Loucy (cell line): ENCODE measurements at regions not wholly inside any gene's neighbourhood (a gene's known extent, or its start where the extent isn't known, plus 50 kb on each side); places are given as distances from the start of the nearest gene placed in this dataset.

Experiments used
- H2AFZ ChIP-seq: fragments of 200-600 bp; sonication (generic); 2 replicates; pipeline ENCODE4 v1.6.0; 2016; ENCODE audit warnings: antibody characterized with exemption, mild to moderate bottlenecking, low read length, moderate library complexity
- H3F3A ChIP-seq: fragments of 200-600 bp; 2 replicates; pipeline ENCODE4 v1.6.0; 2016; ENCODE audit warnings: antibody characterized with exemption, low read depth, mild to moderate bottlenecking
- H3K27me3 ChIP-seq: fragments of 200-600 bp; sonication (generic); 2 replicates; pipeline ENCODE4 v1.6.1; 2014; ENCODE audit warnings: low read length, mild to moderate bottlenecking; ENCODE audit not compliant: insufficient read depth, poor library complexity, severe bottlenecking
- H3K36me3 ChIP-seq: fragments of 200-600 bp; sonication (generic); 2 replicates; pipeline ENCODE4 v1.6.1; 2016; ENCODE audit warnings: low read length; ENCODE audit not compliant: insufficient read depth
- H3K4me1 ChIP-seq: fragments of 200-600 bp; sonication (generic); 2 replicates; pipeline ENCODE4 v1.5.1; 2014; ENCODE audit warnings: low read length, mild to moderate bottlenecking; ENCODE audit not compliant: insufficient read depth, poor library complexity, severe bottlenecking
- H3K4me2 ChIP-seq: fragments of 200-600 bp; sonication (generic); 2 replicates; pipeline ENCODE4 v1.6.0; 2014; ENCODE audit warnings: antibody characterized with exemption, low read length, low read depth, mild to moderate bottlenecking; ENCODE audit not compliant: poor library complexity, severe bottlenecking
- H3K4me3 ChIP-seq: fragments of 200-600 bp; sonication (generic); 2 replicates; pipeline ENCODE4 v1.5.1; 2014; ENCODE audit warnings: low read length, mild to moderate bottlenecking, mixed read lengths; ENCODE audit not compliant: poor library complexity, severe bottlenecking
- H3K79me2 ChIP-seq: fragments of 200-600 bp; sonication (generic); 2 replicates; pipeline ENCODE4 v1.6.1; 2014; ENCODE audit warnings: low read length; ENCODE audit not compliant: insufficient read depth
- H3K9ac ChIP-seq: fragments of 200-600 bp; sonication (generic); 2 replicates; pipeline ENCODE4 v1.6.0; 2014; ENCODE audit warnings: mild to moderate bottlenecking, low read depth, low read length, moderate library complexity; ENCODE audit not compliant: poor library complexity, severe bottlenecking
- H3K9me2 ChIP-seq: fragments of 200-600 bp; sonication (generic); replicated peaks from 2 replicates; pipeline ENCODE4 v1.6.1; 2016; ENCODE audit warnings: low read depth, low read length, mixed read lengths
- H3K9me3 ChIP-seq: fragments of 200-600 bp; sonication (generic); 2 replicates; pipeline ENCODE4 v1.6.1; 2014; ENCODE audit warnings: mild to moderate bottlenecking, antibody characterized with exemption, low read length, low read depth; ENCODE audit not compliant: insufficient read depth
- H4K20me1 ChIP-seq: fragments of 200-600 bp; sonication (generic); 2 replicates; pipeline ENCODE4 v1.6.0; 2014; ENCODE audit warnings: antibody characterized with exemption, low read length, mild to moderate bottlenecking; ENCODE audit not compliant: insufficient read depth, poor library complexity, severe bottlenecking
- EZH2phosphoT487 ChIP-seq: fragments of 200-600 bp; IDR thresholded peaks from 2 replicates; pipeline ENCODE4 v1.6.1; 2018; ENCODE audit warnings: antibody characterized with exemption, mild to moderate bottlenecking, moderate library complexity, borderline replicate concordance
- TF ChIP-seq, protein P1 (sequence below): fragments of 200-600 bp; sonication (generic); conservative IDR thresholded peaks from 2 replicates; pipeline ENCODE4 v1.5.1; 2014; ENCODE audit warnings: mild to moderate bottlenecking, antibody characterized with exemption, low read length

DNA sequence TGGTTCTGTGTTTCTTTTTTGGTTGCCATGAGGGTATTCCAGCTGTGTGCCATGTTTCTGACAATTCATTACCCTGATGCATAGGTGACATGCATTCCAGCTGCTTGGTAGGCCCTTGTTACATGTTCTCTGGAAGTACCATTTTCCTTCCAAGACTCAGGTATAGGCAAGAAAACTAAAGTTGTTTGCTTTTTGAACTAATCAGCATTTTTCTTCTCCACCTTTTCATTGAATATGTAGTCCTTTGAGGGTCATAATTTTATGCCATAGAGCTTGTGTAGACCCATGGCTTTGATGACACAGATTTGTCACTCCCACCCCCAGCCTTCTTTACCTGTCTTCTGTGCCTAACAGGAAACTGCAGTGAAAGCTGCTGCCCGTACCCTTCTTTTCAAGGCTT, 339.2 kb downstream of the MED10 start:
- Histone ChIP-seq H3K9me3 (no peaks in the 10 kb centered on the region), H3K79me2 (no peaks in the 10 kb centered on the region), H3K4me1 (no peaks in the 10 kb centered on the region), H4K20me1 (no peaks in the 10 kb centered on the region), H2AFZ (no peak overlapping the region), H3K4me3 (no peak overlapping the region), H3K27me3 (no peaks in the 10 kb centered on the region), H3K9ac (no peak overlapping the region), H3K36me3 (no peaks in the 10 kb centered on the region), H3K4me2 (no peak overlapping the region), H3F3A (no peaks in the 10 kb centered on the region), H3K9me2 (no peaks in the 10 kb centered on the region)
- TF ChIP-seq EZH2phosphoT487: no peak
- TF ChIP-seq, protein P1, sequence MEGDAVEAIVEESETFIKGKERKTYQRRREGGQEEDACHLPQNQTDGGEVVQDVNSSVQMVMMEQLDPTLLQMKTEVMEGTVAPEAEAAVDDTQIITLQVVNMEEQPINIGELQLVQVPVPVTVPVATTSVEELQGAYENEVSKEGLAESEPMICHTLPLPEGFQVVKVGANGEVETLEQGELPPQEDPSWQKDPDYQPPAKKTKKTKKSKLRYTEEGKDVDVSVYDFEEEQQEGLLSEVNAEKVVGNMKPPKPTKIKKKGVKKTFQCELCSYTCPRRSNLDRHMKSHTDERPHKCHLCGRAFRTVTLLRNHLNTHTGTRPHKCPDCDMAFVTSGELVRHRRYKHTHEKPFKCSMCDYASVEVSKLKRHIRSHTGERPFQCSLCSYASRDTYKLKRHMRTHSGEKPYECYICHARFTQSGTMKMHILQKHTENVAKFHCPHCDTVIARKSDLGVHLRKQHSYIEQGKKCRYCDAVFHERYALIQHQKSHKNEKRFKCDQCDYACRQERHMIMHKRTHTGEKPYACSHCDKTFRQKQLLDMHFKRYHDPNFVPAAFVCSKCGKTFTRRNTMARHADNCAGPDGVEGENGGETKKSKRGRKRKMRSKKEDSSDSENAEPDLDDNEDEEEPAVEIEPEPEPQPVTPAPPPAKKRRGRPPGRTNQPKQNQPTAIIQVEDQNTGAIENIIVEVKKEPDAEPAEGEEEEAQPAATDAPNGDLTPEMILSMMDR: no peak

DNA sequence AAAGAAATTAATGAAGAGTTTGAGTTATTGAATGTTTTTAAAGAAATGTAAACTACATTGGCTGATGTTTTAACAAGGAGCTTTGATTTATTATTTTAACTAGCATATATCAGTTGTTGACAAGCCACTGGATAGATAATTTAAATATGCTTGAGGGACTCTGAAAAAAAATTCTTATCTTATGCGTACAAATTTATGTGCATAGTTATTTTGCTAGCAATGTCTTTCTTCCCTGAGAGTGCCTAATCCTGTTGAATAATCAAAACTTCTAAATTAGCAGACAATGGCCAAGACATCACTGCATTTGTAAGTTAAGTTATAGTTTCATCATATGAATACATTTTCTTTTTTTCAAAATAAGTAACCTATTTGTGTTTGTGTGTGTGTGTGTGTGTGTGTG, 342.3 kb downstream of the MED10 start:
- H3K36me3 ChIP-seq: no peaks in the 10 kb centered on the region

DNA sequence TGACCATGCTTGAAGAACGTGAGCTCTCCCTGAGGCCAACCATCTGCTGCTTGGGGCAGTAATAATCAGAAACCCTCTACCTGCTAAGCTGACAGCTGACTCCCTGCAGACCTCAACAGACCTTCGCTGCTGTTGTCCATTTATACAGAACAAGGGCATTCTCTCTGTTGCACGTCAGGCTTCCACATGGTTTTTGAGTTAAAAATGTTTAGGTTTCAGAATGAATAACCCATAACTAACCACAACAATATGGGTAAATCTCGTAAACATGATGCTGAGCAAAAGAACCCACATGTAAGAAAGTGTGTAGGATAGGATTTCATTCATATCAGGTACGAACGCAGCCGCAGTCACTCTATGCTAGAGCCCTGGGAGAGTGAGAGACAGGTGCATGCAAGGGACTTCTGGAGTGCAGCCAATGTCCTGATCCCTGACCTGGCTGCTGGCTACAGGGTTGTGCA, 348.5 kb downstream of the MED10 start:
- H3K9me3 ChIP-seq: no peaks in the 10 kb centered on the region
- TF ChIP-seq, protein P1: no peak
- TF ChIP-seq EZH2phosphoT487: no peak
- H3K79me2 ChIP-seq: no peaks in the 10 kb centered on the region
- H3F3A ChIP-seq: no peaks in the 10 kb centered on the region
- H3K4me3 ChIP-seq: no peak overlapping the region
- no peak overlapping the region for H3K4me2 ChIP-seq
- no peaks in the 10 kb centered on the region for H3K9me2 ChIP-seq
- H3K27me3 ChIP-seq: no peaks in the 10 kb centered on the region
- no peak overlapping the region for H3K9ac ChIP-seq
- H3K4me1 ChIP-seq: no peaks in the 10 kb centered on the region
- no peak overlapping the region for H2AFZ ChIP-seq
- H4K20me1 ChIP-seq: no peaks in the 10 kb centered on the region
- H3K36me3 ChIP-seq: no peaks in the 10 kb centered on the region

More for the DNA sequence above, 342.3 kb downstream of the MED10 start:
- Histone ChIP-seq H4K20me1 (no peaks in the 10 kb centered on the region), H3K79me2 (no peaks in the 10 kb centered on the region), H3K9ac (no peak overlapping the region), H3K4me2 (no peak overlapping the region), H2AFZ (no peak overlapping the region), H3K4me1 (no peaks in the 10 kb centered on the region), H3K27me3 (no peaks in the 10 kb centered on the region), H3K9me2 (no peaks in the 10 kb centered on the region), H3K4me3 (no peak overlapping the region), H3F3A (no peaks in the 10 kb centered on the region), H3K9me3 (no peaks in the 10 kb centered on the region)
- no peak for TF ChIP-seq EZH2phosphoT487

DNA sequence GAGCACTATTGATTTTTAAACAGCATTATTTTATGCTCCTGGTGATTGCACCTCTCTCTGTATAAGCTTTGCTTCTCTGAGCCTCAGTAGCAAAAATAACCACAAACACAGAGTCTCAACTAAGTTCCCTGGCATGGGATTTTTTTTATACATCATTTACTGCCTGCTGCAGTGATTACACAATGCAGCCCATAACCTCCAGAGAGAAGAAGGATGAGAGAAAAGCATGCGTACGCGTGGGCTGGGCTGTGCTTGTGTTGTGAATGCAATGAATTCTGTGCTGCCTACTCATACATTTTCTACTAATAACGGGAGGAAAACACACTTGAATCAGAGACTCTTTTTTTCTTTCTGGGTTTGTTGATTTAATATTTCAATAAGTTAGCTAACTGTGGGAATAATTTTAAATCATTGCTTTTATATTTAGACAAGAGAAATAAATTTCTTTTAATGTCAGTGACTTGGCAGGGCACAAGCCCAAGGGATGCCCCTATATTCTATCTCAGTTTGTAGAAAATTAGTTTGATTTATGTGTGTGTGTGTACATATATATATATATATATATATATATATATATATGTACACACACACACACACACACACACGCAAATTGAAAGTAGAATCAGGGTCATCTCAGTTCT, 351.5 kb downstream of the MED10 start:
- Histone ChIP-seq H3K27me3 (no peaks in the 10 kb centered on the region), H4K20me1 (no peaks in the 10 kb centered on the region), H3K4me1 (no peaks in the 10 kb centered on the region), H3K9ac (no peak overlapping the region), H3F3A (no peaks in the 10 kb centered on the region), H2AFZ (no peak overlapping the region), H3K4me2 (no peak overlapping the region), H3K79me2 (no peaks in the 10 kb centered on the region), H3K4me3 (no peak overlapping the region), H3K36me3 (no peaks in the 10 kb centered on the region), H3K9me3 (no peaks in the 10 kb centered on the region), H3K9me2 (no peaks in the 10 kb centered on the region)
- TF ChIP-seq, protein P1: no peak
- no peak for TF ChIP-seq EZH2phosphoT487
